HepG2 (cell line): ENCODE measurements at regions not wholly inside any gene's neighbourhood (a gene's known extent, or its start where the extent isn't known, plus 50 kb on each side); places are given as distances from the start of the nearest gene placed in this dataset.

Experiments used
- HOXA9 ChIP-seq: sonication (generic); formaldehyde crosslinking; IDR thresholded peaks from 2 replicates; pipeline ENCODE4 v1.8.1; 2022; ENCODE audit warnings: missing genetic modification reagents, mild to moderate bottlenecking, moderate library complexity, borderline replicate concordance
- PCBP1 ChIP-seq: fragments of 200-400 bp; formaldehyde crosslinking; IDR thresholded peaks from 2 replicates; pipeline ENCODE4 v1.6.1; 2017; ENCODE audit warnings: mild to moderate bottlenecking, low read depth, low read length, borderline replicate concordance
- ZNF30 ChIP-seq: sonication (generic); formaldehyde crosslinking; IDR thresholded peaks from 2 replicates; pipeline ENCODE4 v1.5.0; 2020; ENCODE audit warnings: mild to moderate bottlenecking, missing genetic modification reagents
- ZNF546 ChIP-seq: sonication (generic); formaldehyde crosslinking; conservative IDR thresholded peaks from 2 replicates; pipeline ENCODE4 v1.8.1; 2023; ENCODE audit warnings: mild to moderate bottlenecking, missing genetic modification reagents
- ZNF572 ChIP-seq: sonication (generic); formaldehyde crosslinking; IDR thresholded peaks from 2 replicates; pipeline ENCODE4 v1.5.1; 2020; ENCODE audit warnings: mild to moderate bottlenecking, missing genetic modification reagents
- TF ChIP-seq, protein P1 (sequence below): IDR thresholded peaks from 2 replicates; pipeline ENCODE4 v1.6.1; 2016; ENCODE audit warnings: mild to moderate bottlenecking
- TF ChIP-seq, protein P2 (sequence below): sonication (generic); formaldehyde crosslinking; IDR thresholded peaks from 2 replicates; pipeline ENCODE4 v1.5.1; 2020; ENCODE audit warnings: missing genetic modification reagents, mild to moderate bottlenecking, borderline replicate concordance
- TF ChIP-seq, protein P3 (sequence below): sonication (generic); formaldehyde crosslinking; IDR thresholded peaks from 2 replicates; pipeline ENCODE4 v1.4.0; 2020; ENCODE audit warnings: missing genetic modification reagents
- TF ChIP-seq, protein P4 (sequence below): IDR thresholded peaks from 2 replicates; pipeline ENCODE4 v1.6.1; 2016; ENCODE audit warnings: low read depth, borderline replicate concordance
- TF ChIP-seq, protein P5 (sequence below): sonication (generic); formaldehyde crosslinking; IDR thresholded peaks from 2 replicates; pipeline ENCODE4 v1.4.0; 2020; ENCODE audit warnings: missing genetic modification reagents

DNA sequence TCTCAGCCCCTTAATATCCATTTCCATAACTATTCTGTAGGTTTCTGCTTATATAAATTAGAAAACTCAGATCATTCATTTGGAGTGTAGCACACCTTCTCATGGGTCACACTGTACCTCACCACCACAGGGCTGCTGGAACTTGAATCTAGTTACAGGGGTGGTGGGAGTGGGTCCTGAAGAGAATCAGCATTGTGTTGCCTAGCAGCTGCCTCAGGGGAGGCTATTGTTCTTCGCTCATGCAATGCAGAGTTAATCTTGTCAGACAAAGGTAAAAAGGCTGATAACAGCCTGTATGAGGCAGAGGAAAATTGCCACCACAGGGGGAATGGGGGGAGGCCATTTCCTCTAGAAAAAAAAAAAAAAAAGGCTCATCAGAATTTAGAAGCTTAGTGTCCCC, 496.0 kb upstream of the ADGRB3 start (continued):
- TF ChIP-seq, protein P1, sequence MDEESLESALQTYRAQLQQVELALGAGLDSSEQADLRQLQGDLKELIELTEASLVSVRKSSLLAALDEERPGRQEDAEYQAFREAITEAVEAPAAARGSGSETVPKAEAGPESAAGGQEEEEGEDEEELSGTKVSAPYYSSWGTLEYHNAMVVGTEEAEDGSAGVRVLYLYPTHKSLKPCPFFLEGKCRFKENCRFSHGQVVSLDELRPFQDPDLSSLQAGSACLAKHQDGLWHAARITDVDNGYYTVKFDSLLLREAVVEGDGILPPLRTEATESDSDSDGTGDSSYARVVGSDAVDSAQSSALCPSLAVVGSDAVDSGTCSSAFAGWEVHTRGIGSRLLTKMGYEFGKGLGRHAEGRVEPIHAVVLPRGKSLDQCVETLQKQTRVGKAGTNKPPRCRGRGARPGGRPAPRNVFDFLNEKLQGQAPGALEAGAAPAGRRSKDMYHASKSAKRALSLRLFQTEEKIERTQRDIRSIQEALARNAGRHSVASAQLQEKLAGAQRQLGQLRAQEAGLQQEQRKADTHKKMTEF (CRISPR knock-in tag), result no peak
- TF ChIP-seq, protein P2, sequence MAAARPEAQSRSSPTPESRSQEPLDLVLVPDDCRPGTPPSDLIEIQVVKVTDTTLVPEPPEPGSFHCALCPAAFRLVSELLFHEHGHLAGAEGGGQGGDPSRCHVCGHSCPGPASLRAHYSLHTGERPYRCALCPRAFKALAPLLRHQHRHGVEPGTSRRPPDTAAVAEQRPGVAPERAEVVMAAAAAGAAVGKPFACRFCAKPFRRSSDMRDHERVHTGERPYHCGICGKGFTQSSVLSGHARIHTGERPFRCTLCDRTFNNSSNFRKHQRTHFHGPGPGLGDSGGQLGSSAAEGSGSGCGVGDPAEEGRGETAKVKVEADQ, result no peak
- TF ChIP-seq, protein P3, sequence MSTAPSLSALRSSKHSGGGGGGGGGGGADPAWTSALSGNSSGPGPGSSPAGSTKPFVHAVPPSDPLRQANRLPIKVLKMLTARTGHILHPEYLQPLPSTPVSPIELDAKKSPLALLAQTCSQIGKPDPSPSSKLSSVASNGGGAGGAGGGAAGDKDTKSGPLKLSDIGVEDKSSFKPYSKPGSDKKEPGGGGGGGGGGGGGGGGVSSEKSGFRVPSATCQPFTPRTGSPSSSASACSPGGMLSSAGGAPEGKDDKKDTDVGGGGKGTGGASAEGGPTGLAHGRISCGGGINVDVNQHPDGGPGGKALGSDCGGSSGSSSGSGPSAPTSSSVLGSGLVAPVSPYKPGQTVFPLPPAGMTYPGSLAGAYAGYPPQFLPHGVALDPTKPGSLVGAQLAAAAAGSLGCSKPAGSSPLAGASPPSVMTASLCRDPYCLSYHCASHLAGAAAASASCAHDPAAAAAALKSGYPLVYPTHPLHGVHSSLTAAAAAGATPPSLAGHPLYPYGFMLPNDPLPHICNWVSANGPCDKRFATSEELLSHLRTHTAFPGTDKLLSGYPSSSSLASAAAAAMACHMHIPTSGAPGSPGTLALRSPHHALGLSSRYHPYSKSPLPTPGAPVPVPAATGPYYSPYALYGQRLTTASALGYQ (CRISPR knock-in tag), result no peak
- TF ChIP-seq HOXA9 (no peak), ZNF572 (CRISPR knock-in tag) (no peak), ZNF546 (CRISPR knock-in tag) (no peak), PCBP1 (no peak), ZNF30 (CRISPR knock-in tag) (no peak)
- TF ChIP-seq, protein P4, sequence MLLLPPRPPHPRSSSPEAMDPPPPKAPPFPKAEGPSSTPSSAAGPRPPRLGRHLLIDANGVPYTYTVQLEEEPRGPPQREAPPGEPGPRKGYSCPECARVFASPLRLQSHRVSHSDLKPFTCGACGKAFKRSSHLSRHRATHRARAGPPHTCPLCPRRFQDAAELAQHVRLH, result no peak
- TF ChIP-seq, protein P5, sequence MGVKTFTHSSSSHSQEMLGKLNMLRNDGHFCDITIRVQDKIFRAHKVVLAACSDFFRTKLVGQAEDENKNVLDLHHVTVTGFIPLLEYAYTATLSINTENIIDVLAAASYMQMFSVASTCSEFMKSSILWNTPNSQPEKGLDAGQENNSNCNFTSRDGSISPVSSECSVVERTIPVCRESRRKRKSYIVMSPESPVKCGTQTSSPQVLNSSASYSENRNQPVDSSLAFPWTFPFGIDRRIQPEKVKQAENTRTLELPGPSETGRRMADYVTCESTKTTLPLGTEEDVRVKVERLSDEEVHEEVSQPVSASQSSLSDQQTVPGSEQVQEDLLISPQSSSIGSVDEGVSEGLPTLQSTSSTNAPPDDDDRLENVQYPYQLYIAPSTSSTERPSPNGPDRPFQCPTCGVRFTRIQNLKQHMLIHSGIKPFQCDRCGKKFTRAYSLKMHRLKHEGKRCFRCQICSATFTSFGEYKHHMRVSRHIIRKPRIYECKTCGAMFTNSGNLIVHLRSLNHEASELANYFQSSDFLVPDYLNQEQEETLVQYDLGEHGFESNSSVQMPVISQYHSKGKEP (CRISPR knock-in tag), result no peak
